ENCODE measurements at regions not wholly inside any gene's neighbourhood (a gene's known extent, or its start where the extent isn't known, plus 50 kb on each side); places are given as distances from the start of the nearest gene placed in this dataset.

DNA sequence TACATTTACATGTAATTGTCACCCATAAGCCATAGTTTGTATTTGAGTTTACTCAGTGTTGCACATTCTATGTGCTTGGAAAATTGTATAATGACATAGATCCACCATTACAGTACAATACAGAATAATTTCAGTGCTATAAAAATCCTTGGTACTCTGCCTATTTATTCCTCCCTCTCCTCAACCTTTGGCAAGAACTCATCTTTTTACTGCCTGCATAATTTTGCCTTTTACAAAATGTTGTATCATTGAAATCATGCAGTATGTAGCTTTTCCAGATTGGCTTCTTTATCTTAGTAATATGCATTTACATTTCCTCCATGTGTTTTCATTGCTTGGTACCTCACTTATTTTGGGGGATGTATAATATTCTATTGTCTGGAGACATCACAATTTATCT is 786.9 kb upstream of the SEMA6D start:
- Histone ChIP-seq H2BK15ac (ENCODE audit: low read depth, low read length) (no peak overlapping the region), H3K4me3 (ENCODE audit: insufficient read depth, low read depth, low read length) (no peak overlapping the region), H4K91ac (ENCODE audit: insufficient read depth, low read depth, low read length) (no peak overlapping the region), H4K8ac (ENCODE audit: low read depth in 2 of 2, low read length in 2 of 2) (no peak overlapping the region), H4K5ac (ENCODE audit: low read depth, low read length) (no peak overlapping the region), H2AFZ (replicated peaks; ENCODE audit: low read length, poor library complexity) (no peak overlapping the region), H2BK5ac (ENCODE audit: low read depth, low read length, poor library complexity, severe bottlenecking) (no peak overlapping the region), H3K9me1 (ENCODE audit: insufficient read depth, low read length) (no peaks in the 10 kb centered on the region), H3K27ac (ENCODE audit: insufficient read depth, low read length) (no peak overlapping the region), H3K4me2 (ENCODE audit: low read depth, low read length) (no peak overlapping the region), H3K4ac (ENCODE audit: low read depth, low read length) (no peak overlapping the region), H3K14ac (replicated peaks; ENCODE audit: low read depth, low read length) (no peak overlapping the region), H2BK120ac (ENCODE audit: low read depth, low read length) (no peak overlapping the region), H3K23ac (ENCODE audit: low read depth, low read length) (no peak overlapping the region), H2BK20ac (ENCODE audit: low read depth, low read length) (no peak overlapping the region), H3K56ac (ENCODE audit: extremely low read depth, insufficient read depth, low read length) (no peak overlapping the region), H3K27me3 (ENCODE audit: control insufficient read depth, insufficient read depth, low read length) (no peaks in the 10 kb centered on the region), H3K18ac (ENCODE audit: low read depth, low read length) (no peak overlapping the region), H3K79me1 (ENCODE audit: low read depth in 1 of 2, low read length in 2 of 2) (no peaks in the 10 kb centered on the region), H3K4me1 (ENCODE audit: control insufficient read depth, insufficient read depth, low read length) (no peaks in the 10 kb centered on the region), H3K9ac (ENCODE audit: low read depth, low read length) (no peak overlapping the region), H4K20me1 (ENCODE audit: insufficient read depth, low read length) (no peaks in the 10 kb centered on the region), H3K9me3 (ENCODE audit: control insufficient read depth, insufficient read depth, low read length) (no peaks in the 10 kb centered on the region; the same call in 1 of the 2 replicates), H2AK5ac (ENCODE audit: low read depth, low read length) (no peak overlapping the region), H2AK9ac (replicated peaks; ENCODE audit: low read depth, low read length, poor library complexity) (no peak overlapping the region), H3K36me3 (ENCODE audit: control insufficient read depth, insufficient read depth, low read length) (no peaks in the 10 kb centered on the region)
- dilution Hi-C loops (cut with HindIII; ENCODE audit: low sequenced_read_pairs, unreplicated experiment) (no loop called here), in situ Hi-C loops (cut with MboI; ENCODE audit: low sequenced_read_pairs) (no loop called here), intact Hi-C loops (cut with micrococcal nuclease) (no loop called here)
- CTCF ChIA-PET: no interaction called here
- no peak for ATAC-seq (ENCODE audit: low read depth)
- BruUV-seq (replicated peaks): no TSS peak
- POLR2A ChIA-PET (ENCODE audit: unreplicated experiment): no interaction called here
- no peak for DNase-seq
- TF ChIP-seq RCOR1 (IDR thresholded peaks at IDR 0.05; ENCODE audit: insufficient replicate concordance, low read length) (no peak), FOS (IDR thresholded peaks at IDR 0.05; ENCODE audit: low read depth, low read length) (no peak), SMC3 (IDR thresholded peaks at IDR 0.05; ENCODE audit: low read depth, low read length) (no peak), USF2 (IDR thresholded peaks at IDR 0.05; ENCODE audit: low read depth, low read length) (no peak), POLR2A (IDR thresholded peaks at IDR 0.05; ENCODE audit: low read depth, low read length) (no peak), MAZ (IDR thresholded peaks at IDR 0.05; ENCODE audit: borderline replicate concordance, low read depth, low read length) (no peak), BHLHE40 (IDR thresholded peaks at IDR 0.05; ENCODE audit: low read depth, low read length) (no peak), MXI1 (IDR thresholded peaks at IDR 0.05; ENCODE audit: borderline replicate concordance, low read depth, low read length) (no peak), CEBPB (IDR thresholded peaks at IDR 0.05; ENCODE audit: low read depth, low read length) (no peak), CHD1 (IDR thresholded peaks at IDR 0.05; ENCODE audit: low read depth, low read length) (no peak), RAD21 (IDR thresholded peaks at IDR 0.05; ENCODE audit: low read length) (no peak), NFE2L2 (IDR thresholded peaks at IDR 0.05; ENCODE audit: low read depth, low read length) (no peak)
- TF ChIP-seq, protein P1, sequence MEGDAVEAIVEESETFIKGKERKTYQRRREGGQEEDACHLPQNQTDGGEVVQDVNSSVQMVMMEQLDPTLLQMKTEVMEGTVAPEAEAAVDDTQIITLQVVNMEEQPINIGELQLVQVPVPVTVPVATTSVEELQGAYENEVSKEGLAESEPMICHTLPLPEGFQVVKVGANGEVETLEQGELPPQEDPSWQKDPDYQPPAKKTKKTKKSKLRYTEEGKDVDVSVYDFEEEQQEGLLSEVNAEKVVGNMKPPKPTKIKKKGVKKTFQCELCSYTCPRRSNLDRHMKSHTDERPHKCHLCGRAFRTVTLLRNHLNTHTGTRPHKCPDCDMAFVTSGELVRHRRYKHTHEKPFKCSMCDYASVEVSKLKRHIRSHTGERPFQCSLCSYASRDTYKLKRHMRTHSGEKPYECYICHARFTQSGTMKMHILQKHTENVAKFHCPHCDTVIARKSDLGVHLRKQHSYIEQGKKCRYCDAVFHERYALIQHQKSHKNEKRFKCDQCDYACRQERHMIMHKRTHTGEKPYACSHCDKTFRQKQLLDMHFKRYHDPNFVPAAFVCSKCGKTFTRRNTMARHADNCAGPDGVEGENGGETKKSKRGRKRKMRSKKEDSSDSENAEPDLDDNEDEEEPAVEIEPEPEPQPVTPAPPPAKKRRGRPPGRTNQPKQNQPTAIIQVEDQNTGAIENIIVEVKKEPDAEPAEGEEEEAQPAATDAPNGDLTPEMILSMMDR (conservative IDR thresholded peaks at IDR 0.05; ENCODE audit: low read depth, low read length): no peak

All from IMR-90 (cell line).